ENCODE measurements at regions not wholly inside any gene's neighbourhood (a gene's known extent, or its start where the extent isn't known, plus 50 kb on each side); places are given as distances from the start of the nearest gene placed in this dataset.

- TF ChIP-seq Cebpa-rat (IDR thresholded peaks at IDR 0.05): no peak
- peaks cover 70% of the 10 kb centered on the region for H3K4me1 ChIP-seq
- no peak overlapping the region for H3K27ac ChIP-seq
- H3K27me3 ChIP-seq: peaks cover 13% of the 10 kb centered on the region
- H3K4me3 ChIP-seq: no peak overlapping the region
- no peak overlapping the region for H3K4me2 ChIP-seq
- no peaks in the 10 kb centered on the region for H3K9me3 ChIP-seq
- no peaks in the 10 kb centered on the region for H3K36me3 ChIP-seq
- H4K20me1 ChIP-seq: no peaks in the 10 kb centered on the region
- no peak overlapping the region for H3K9ac ChIP-seq
Observed at GRCh38 chr7:340979-341694, 51.2 kb downstream of the FOXL3 start.

DNA sequence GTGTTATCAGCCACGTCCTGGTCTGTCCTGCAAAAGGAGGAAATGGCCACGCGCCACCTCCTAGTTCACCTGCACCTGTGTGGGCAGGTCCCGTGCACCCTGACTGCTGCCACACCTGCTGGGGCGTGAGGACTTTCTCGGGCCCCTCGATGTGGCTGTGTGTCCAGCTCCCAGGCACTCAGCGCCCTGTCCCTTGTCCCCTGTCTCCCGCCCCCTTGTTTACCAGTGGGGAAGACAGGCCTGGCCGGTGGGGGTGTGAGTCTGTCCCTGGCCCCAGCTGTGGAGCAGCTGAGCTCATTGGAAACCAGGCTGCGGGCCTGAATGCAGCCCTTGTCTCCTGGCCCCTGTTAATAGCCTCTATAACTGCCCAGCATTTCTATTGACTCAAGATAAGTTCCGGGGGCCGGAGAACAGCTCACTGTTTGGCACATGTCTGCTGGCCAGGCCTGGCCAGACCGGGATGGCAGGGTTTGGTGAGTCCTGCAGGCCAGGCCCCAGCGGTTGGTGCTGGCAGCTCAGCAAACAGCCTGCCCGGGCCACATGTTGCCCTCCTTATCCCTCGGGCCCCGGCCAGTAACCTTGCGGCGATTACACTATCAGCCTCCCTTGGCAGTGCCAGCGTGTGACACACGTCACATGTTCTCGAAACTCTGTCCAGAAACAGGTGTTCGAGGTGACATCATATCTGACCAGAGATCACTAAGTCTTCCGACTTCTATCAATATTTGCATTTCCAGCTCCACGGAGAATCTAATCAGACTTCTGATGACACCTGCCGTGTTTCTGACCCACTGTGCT lies 52.1 kb downstream of the FOXL3 start:
- H3K27me3 ChIP-seq: peaks cover 13% of the 10 kb centered on the region
- H3K4me1 ChIP-seq: peaks cover 66% of the 10 kb centered on the region
- no peaks in the 10 kb centered on the region for H4K20me1 ChIP-seq
- H3K4me2 ChIP-seq: peak overlapping the region; percentile 72
- no peaks in the 10 kb centered on the region for H3K36me3 ChIP-seq
- H3K9ac ChIP-seq: no peak overlapping the region
- no peak for TF ChIP-seq Cebpa-rat (IDR thresholded peaks at IDR 0.05)
- peaks cover 5% of the 10 kb centered on the region; the same call in 1 of the 2 replicates for H3K9me3 ChIP-seq
- H3K4me3 ChIP-seq: no peak overlapping the region
- H3K27ac ChIP-seq: no peak overlapping the region

- Histone ChIP-seq H3K36me3 (no peaks in the 10 kb centered on the region), H3K4me3 (no peak overlapping the region), H3K4me2 (peak overlapping the region; percentile 72), H3K27me3 (peaks cover 13% of the 10 kb centered on the region), H3K9ac (no peak overlapping the region; the same call in 1 of the 2 replicates), H3K27ac (0 out of 2 replicates have a peak overlapping the region, but pooled peaks have one; percentile 40), H3K4me1 (peaks cover 59% of the 10 kb centered on the region), H3K9me3 (peaks cover 12% of the 10 kb centered on the region; the same call in 1 of the 2 replicates), H4K20me1 (no peaks in the 10 kb centered on the region)
- TF ChIP-seq Cebpa-rat (IDR thresholded peaks at IDR 0.05): no peak
Observed at GRCh38 chr7:342681-343216, 52.8 kb downstream of the FOXL3 start.

DNA sequence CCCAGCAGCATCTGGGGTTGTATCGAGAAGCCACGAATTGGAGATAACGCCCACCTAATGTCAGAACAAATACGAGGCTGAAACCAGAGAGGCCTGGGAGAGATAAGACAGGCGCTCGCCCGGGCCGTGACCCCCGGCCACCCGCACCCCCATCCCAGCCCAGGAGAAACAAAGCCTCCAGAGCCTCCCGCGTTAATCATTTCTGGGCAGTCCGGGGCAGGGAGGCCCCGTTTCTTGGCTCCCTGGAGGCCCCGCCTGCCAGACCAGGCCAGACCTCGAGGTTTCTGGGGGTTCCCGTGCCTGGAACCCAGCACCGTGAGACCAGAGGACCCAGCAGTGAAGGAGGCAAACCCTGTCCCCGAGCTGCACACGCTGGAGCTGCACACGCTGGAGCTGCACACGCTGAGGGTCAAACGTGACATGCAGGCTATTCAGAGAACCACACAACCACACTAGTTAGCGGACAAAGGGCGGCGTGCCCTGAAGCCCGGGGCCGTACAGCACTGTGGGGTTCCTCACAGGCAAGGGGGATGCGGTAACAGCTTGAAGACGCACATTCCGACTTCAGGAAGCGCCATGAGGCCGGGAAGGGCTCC lies 53.4 kb downstream of the FOXL3 start:
- peak overlapping the region; percentile 72 for H3K4me2 ChIP-seq
- TF ChIP-seq Cebpa-rat (IDR thresholded peaks at IDR 0.05): no peak
- peak overlapping the region; percentile 40; the same call in 1 of the 2 replicates for H3K27ac ChIP-seq
- H3K27me3 ChIP-seq: peaks cover 13% of the 10 kb centered on the region
- peaks cover 57% of the 10 kb centered on the region for H3K4me1 ChIP-seq
- no peaks in the 10 kb centered on the region for H3K36me3 ChIP-seq
- no peaks in the 10 kb centered on the region for H4K20me1 ChIP-seq
- no peak overlapping the region for H3K4me3 ChIP-seq
- H3K9me3 ChIP-seq: peaks cover 13% of the 10 kb centered on the region; the same call in 1 of the 2 replicates
- H3K9ac ChIP-seq: no peak overlapping the region; the same call in 1 of the 2 replicates

DNA sequence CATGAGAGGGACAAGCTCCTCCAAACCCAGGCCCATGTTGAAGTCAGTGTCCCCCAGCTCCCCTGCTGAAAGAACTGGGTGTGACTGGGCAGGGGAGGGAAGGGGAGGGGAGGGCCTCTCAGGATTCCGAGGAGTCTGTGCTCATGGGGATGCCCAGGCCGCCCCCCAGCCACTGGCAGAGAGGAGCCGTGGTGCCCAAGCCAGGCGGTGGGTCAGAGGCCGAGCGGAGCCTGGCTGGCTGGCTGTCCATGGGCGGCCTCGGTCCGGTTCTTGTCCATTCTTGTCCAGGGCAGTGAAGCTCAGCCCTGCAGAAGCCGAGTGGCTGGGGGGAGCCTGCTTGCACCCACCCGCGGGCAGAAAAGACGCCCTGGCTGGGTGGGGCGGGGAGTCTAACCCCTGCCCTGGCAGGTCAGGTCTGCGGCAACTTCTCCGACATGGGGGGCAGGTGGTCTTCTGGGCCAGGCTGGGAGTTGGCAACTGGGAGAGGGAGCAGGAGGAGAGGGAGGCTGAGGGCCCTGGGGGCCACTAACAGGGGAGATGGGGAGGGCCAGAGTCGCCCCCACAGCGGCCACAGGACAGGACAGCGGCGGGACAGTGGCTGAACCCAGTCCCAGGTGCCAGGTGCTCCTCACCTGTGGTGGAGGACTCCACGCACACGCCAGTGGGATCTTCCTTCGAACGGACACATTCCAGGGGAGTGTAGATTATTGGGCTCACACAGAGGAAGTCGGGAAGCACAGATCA lies 54.1 kb downstream of the FOXL3 start:
- Histone ChIP-seq H3K27me3 (peaks cover 11% of the 10 kb centered on the region), H3K27ac (peak overlapping the region; percentile 40; the same call in 1 of the 2 replicates), H3K36me3 (no peaks in the 10 kb centered on the region), H3K4me2 (peak overlapping the region; percentile 72), H3K9me3 (peaks cover 13% of the 10 kb centered on the region; the same call in 1 of the 2 replicates), H3K9ac (no peak overlapping the region), H3K4me3 (no peak overlapping the region), H3K4me1 (peaks cover 57% of the 10 kb centered on the region), H4K20me1 (no peaks in the 10 kb centered on the region)
- no peak for TF ChIP-seq Cebpa-rat (IDR thresholded peaks at IDR 0.05)

DNA sequence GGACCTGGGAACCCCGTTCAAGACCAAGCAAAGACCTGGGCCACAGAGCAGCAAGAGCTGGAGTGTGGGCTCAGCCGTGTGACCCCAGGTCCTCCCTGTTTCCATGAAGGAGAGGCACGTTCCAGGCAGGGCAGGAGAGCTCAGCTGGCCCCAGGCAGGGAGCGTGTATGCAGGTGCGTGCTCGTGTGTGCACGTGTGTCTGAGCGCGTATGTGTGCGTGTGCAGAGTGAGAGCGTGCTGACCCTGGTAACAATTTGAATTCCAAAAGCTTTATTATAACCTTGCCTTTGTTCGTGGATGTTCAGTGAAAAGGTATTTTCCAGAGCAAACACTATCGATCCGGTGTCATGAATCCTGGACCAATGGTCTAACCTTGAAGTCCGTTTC lies 54.6 kb downstream of the FOXL3 start:
- Histone ChIP-seq H3K36me3 (no peaks in the 10 kb centered on the region), H3K27me3 (peaks cover 9% of the 10 kb centered on the region), H3K4me2 (no peak overlapping the region), H3K4me3 (no peak overlapping the region), H3K27ac (no peak overlapping the region), H4K20me1 (no peaks in the 10 kb centered on the region), H3K4me1 (peaks cover 58% of the 10 kb centered on the region), H3K9ac (no peak overlapping the region), H3K9me3 (peaks cover 13% of the 10 kb centered on the region; the same call in 1 of the 2 replicates)
- TF ChIP-seq Cebpa-rat (IDR thresholded peaks at IDR 0.05): no peak

DNA sequence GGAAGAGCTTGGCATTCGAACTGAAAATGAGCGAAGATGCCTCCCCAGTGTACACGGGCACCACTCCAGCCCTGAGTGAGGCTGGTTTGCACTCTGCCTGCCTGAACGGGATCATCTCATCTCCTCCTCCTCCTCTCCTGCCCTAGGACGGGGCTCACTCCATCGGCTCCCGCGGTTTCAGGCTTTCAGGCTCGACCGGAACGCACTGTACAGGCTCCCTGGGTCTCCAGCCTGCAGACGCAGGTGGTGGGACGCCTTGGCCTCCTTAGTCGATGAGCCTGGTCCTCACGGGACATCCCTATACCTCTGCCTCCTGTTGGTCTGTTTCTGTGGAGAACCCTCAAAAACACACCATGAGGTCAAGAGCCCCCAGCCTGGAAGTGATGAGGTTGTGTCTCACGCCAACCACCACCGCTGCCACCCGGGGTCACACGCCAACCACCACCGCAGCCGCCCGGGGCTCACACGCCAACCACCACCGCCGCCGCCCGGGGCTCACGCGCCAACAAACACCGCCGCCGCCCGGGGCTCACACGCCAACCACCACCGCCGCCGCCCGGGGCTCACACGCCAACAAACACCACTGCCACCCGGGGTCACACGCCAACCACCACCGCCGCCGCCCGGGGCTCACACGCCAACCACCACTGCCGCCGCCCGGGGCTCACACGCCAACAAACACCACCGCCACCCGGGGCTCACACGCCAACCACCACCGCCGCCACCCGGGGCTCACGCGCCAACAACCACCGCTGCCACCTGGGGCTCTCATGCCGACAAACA lies 56.3 kb downstream of the FOXL3 start:
- H3K36me3 ChIP-seq: no peaks in the 10 kb centered on the region
- no peaks in the 10 kb centered on the region for H4K20me1 ChIP-seq
- H3K4me2 ChIP-seq: no peak overlapping the region
- peaks cover 63% of the 10 kb centered on the region for H3K4me1 ChIP-seq
- H3K9me3 ChIP-seq: peaks cover 13% of the 10 kb centered on the region; the same call in 1 of the 2 replicates
- no peaks in the 10 kb centered on the region for H3K27me3 ChIP-seq
- H3K4me3 ChIP-seq: no peak overlapping the region
- TF ChIP-seq Cebpa-rat (IDR thresholded peaks at IDR 0.05): no peak
- H3K9ac ChIP-seq: no peak overlapping the region
- H3K27ac ChIP-seq: no peak overlapping the region

DNA sequence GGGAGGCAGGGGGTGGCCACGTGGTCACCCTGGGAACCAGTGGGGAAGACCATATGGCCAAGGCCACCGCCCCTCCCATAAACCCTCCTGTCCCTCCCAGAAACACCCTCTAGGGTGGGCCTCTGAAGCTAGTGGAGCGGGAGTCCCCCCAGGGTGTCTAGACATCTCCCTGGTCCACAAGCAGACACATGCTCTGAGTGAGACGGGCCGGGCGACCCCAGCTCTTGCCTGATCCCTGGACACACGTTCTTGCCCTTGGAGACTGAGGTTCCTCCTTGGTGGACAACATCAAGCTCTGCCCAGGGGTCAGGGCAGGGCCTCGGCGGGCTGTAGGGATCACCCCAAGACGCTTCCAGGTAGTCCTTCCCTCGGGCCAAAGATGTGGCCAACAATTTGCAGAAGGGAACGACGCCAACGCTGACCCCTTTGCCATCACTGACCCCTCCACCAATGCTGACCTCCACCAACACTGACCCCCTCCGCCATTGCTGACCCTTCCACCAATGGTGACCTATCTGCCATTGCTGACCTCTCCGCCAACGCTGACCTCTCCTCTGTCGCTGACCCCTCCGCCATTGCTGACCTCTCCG lies 57.1 kb downstream of the FOXL3 start:
- Histone ChIP-seq H3K27me3 (no peaks in the 10 kb centered on the region), H3K4me1 (peaks cover 65% of the 10 kb centered on the region), H3K9me3 (peaks cover 13% of the 10 kb centered on the region; the same call in 1 of the 2 replicates), H3K27ac (no peak overlapping the region), H3K36me3 (no peaks in the 10 kb centered on the region), H4K20me1 (no peaks in the 10 kb centered on the region), H3K4me2 (no peak overlapping the region), H3K9ac (no peak overlapping the region), H3K4me3 (no peak overlapping the region)
- no peak for TF ChIP-seq Cebpa-rat (IDR thresholded peaks at IDR 0.05)
